DND-41 (cell line): ENCODE measurements at regions not wholly inside any gene's neighbourhood (a gene's known extent, or its start where the extent isn't known, plus 50 kb on each side); places are given as distances from the start of the nearest gene placed in this dataset.

Experiments used
- EZH2 ChIP-seq: IDR thresholded peaks from 3 replicates; pipeline ENCODE4 v1.6.1; 2012; ENCODE audit warnings: borderline replicate concordance, low read depth, mild to moderate bottlenecking, moderate library complexity, low read length, inconsistent platforms; ENCODE audit not compliant: severe bottlenecking
- TF ChIP-seq, protein P1 (sequence below): IDR thresholded peaks from 2 replicates; pipeline ENCODE4 v1.5.1; 2012; ENCODE audit warnings: borderline replicate concordance, low read length, moderate library complexity, mild to moderate bottlenecking; ENCODE audit not compliant: poor library complexity, severe bottlenecking; ENCODE audit errors: extremely low read depth

DNA sequence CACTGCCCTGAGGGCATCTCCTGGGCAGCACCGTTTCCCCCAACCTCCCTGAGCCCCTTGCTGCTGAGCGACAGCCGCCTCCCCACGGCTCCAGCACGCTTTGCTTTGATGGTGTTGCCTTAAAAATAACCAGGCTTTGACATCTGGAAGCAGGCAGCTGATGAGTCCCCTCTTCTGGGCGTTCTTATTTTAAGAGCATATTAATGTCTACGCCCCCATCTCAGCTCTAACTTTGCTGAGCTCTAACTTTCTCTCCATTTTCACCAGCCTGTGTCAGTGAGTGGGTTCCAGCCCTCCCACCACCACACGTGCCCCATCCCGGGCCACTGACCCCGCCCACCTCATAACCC is 70.2 kb downstream of the ADRA2C start:
- TF ChIP-seq, protein P1, sequence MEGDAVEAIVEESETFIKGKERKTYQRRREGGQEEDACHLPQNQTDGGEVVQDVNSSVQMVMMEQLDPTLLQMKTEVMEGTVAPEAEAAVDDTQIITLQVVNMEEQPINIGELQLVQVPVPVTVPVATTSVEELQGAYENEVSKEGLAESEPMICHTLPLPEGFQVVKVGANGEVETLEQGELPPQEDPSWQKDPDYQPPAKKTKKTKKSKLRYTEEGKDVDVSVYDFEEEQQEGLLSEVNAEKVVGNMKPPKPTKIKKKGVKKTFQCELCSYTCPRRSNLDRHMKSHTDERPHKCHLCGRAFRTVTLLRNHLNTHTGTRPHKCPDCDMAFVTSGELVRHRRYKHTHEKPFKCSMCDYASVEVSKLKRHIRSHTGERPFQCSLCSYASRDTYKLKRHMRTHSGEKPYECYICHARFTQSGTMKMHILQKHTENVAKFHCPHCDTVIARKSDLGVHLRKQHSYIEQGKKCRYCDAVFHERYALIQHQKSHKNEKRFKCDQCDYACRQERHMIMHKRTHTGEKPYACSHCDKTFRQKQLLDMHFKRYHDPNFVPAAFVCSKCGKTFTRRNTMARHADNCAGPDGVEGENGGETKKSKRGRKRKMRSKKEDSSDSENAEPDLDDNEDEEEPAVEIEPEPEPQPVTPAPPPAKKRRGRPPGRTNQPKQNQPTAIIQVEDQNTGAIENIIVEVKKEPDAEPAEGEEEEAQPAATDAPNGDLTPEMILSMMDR, result no peak
- TF ChIP-seq EZH2, result no peak
